Vagina (tissue), 2 donors: ENCODE measurements at regions not wholly inside any gene's neighbourhood (a gene's known extent, or its start where the extent isn't known, plus 50 kb on each side); places are given as distances from the start of the nearest gene placed in this dataset.

Source experiments
- CTCF ChIP-seq, 3 experiments: fragments of 450-650 bp in 2 of 3; fragments of 200-600 bp in 1 of 3; sonication (generic) in 1 of 3; IDR thresholded peaks; one replicate each; pipeline ENCODE4 v1.5.1; 2017 to 2019; ENCODE audit warnings: antibody characterized with exemption in 3 of 3, mild to moderate bottlenecking in 2 of 3, moderate library complexity in 2 of 3
- POLR2A ChIP-seq, 2 donors: fragments of 450-650 bp; IDR thresholded peaks; one replicate each; pipeline ENCODE4 v1.6.1; 2017; ENCODE audit warnings: antibody characterized with exemption in 2 of 2, mild to moderate bottlenecking in 2 of 2, moderate library complexity in 2 of 2
- POLR2AphosphoS5 ChIP-seq, 2 donors: sonication (generic); formaldehyde crosslinking; IDR thresholded peaks; one replicate each; pipeline ENCODE4 v1.9.0; 2017; ENCODE audit warnings: antibody characterized with exemption in 2 of 2, mild to moderate bottlenecking in 2 of 2, low read depth in 1 of 2; ENCODE audit not compliant: insufficient read depth in 1 of 2

- TF ChIP-seq CTCF (IDR thresholded peaks at IDR 0.05): no peak
- no peak for TF ChIP-seq POLR2AphosphoS5 (IDR thresholded peaks at IDR 0.05; ENCODE audit: insufficient read depth in 1 of 2, low read depth in 1 of 2)
- no peak for TF ChIP-seq POLR2A (IDR thresholded peaks at IDR 0.05)
Observed at GRCh38 chr20:62580733-62581132, 61.6 kb upstream of the SLCO4A1 start.
